ENCODE measurements at regions not wholly inside any gene's neighbourhood (a gene's known extent, or its start where the extent isn't known, plus 50 kb on each side); places are given as distances from the start of the nearest gene placed in this dataset.

- Histone ChIP-seq H3K27me3 (no peaks in the 10 kb centered on the region), H3K27ac (no peak overlapping the region), H3K4me3 (ENCODE audit: low read depth in 1 of 2, low read length in 1 of 2) (no peak overlapping the region), H3K9me3 (no peaks in the 10 kb centered on the region), H3K36me3 (no peaks in the 10 kb centered on the region), H3K4me1 (ENCODE audit: control insufficient read depth in 1 of 2, insufficient read depth in 1 of 2, low read depth in 1 of 2, low read length in 1 of 2) (no peaks in the 10 kb centered on the region)
- TF ChIP-seq CTCF (IDR thresholded peaks at IDR 0.05) = no peak
Observed at GRCh38 chr17:33401249-33401648, 108.2 kb upstream of the ASIC2 start.

GRCh38 chr17:33403194-33403593 is 110.1 kb upstream of the ASIC2 start:
- no peaks in the 10 kb centered on the region for H3K36me3 ChIP-seq
- no peaks in the 10 kb centered on the region for H3K4me1 ChIP-seq (ENCODE audit: control insufficient read depth in 1 of 2, insufficient read depth in 1 of 2, low read depth in 1 of 2, low read length in 1 of 2)
- no peak overlapping the region for H3K27ac ChIP-seq
- no peak overlapping the region for H3K4me3 ChIP-seq (ENCODE audit: low read depth in 1 of 2, low read length in 1 of 2)
- no peak for TF ChIP-seq CTCF (IDR thresholded peaks at IDR 0.05)
- no peaks in the 10 kb centered on the region for H3K27me3 ChIP-seq
- H3K9me3 ChIP-seq = no peaks in the 10 kb centered on the region

DNA sequence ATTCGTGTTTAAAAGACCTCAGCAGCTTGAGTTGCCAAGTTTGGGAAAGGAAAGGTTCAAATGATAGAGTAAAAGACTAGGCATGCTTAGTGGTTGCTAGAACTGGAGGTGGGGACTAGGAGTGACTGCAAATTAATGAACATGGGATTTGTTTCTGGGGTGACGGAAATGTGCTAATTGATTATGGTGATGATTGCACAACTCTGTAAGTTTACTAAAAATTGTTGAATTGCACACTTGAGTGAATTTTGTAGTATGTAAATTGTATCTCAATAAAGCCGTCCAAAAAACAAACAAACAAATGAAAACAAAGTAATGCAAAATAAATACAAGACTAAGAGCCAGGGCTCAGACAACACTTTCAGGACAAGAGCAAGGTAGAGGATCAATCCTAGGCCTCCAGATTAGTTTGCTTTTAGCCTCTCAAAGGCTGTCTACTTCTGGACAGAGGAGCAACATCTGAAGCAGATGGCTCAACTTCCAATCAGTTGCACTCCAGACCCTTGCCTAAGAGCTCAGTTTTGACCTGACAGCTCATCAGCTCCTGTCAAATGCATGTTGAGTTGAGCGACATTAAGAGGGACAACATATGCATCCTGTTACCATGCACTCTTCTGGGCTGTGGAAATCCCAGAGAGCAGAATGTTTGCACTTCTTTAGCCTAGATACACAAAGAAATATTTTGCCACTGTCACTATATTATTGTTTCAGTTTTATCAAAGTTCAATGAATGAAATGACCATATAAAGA is 111.2 kb upstream of the ASIC2 start:
- Histone ChIP-seq H3K27ac (no peak overlapping the region), H3K36me3 (no peaks in the 10 kb centered on the region), H3K27me3 (no peaks in the 10 kb centered on the region), H3K4me1 (ENCODE audit: control insufficient read depth in 1 of 2, insufficient read depth in 1 of 2, low read depth in 1 of 2, low read length in 1 of 2) (no peaks in the 10 kb centered on the region), H3K4me3 (ENCODE audit: low read depth in 1 of 2, low read length in 1 of 2) (no peak overlapping the region), H3K9me3 (no peaks in the 10 kb centered on the region)
- TF ChIP-seq CTCF (IDR thresholded peaks at IDR 0.05) = no peak

GRCh38 chr17:33416131-33416530 is 123.0 kb upstream of the ASIC2 start:
- Histone ChIP-seq H3K4me3 (ENCODE audit: low read depth in 1 of 2, low read length in 1 of 2) (no peak overlapping the region), H3K27ac (no peak overlapping the region), H3K36me3 (no peaks in the 10 kb centered on the region), H3K9me3 (no peaks in the 10 kb centered on the region), H3K27me3 (no peaks in the 10 kb centered on the region), H3K4me1 (ENCODE audit: control insufficient read depth in 1 of 2, insufficient read depth in 1 of 2, low read depth in 1 of 2, low read length in 1 of 2) (no peaks in the 10 kb centered on the region)
- TF ChIP-seq CTCF (IDR thresholded peaks at IDR 0.05) = no peak

DNA sequence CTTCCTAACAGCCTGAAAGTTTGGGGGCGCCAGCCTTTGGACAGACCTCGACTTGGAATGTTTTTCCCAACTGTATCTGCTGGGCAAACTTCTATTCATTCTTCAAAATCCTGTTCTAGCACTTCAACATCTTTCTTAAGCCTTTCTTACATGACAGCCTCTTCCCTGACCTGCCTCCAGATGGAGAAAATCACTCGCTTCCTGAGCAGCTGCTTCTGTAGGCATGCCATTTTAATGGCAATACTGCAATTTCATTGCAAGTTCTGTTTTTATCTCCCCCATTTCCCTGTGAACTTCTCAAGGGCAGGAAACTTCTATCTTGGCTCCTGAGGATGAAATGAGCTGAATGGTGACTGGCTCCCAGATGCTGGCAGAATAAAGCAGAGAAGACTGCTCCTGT is 128.8 kb upstream of the ASIC2 start:
- H3K27ac ChIP-seq = no peak overlapping the region
- no peaks in the 10 kb centered on the region for H3K36me3 ChIP-seq
- no peaks in the 10 kb centered on the region for H3K9me3 ChIP-seq
- no peak for TF ChIP-seq CTCF (IDR thresholded peaks at IDR 0.05)
- no peaks in the 10 kb centered on the region for H3K27me3 ChIP-seq
- no peak overlapping the region for H3K4me3 ChIP-seq (ENCODE audit: low read depth in 1 of 2, low read length in 1 of 2)
- no peaks in the 10 kb centered on the region for H3K4me1 ChIP-seq (ENCODE audit: control insufficient read depth in 1 of 2, insufficient read depth in 1 of 2, low read depth in 1 of 2, low read length in 1 of 2)

Data from neutrophil (primary cell).